D721Med (cell line): ENCODE measurements at regions not wholly inside any gene's neighbourhood (a gene's known extent, or its start where the extent isn't known, plus 50 kb on each side); places are given as distances from the start of the nearest gene placed in this dataset.

ENCODE experiments used
- DNase-seq: peaks from one replicate; pipeline ENCODE4 v3.0.0; 2011; ENCODE audit warnings: low spot score; ENCODE audit not compliant: insufficient read length
- FAIRE-seq: peaks from 2 replicates; lab custom pipeline; 2011; peaks lifted over from hg19 to GRCh38; lab: Jason Lieb, UNC
- TF ChIP-seq, protein P1 (sequence below): IDR thresholded peaks from 2 replicates; pipeline ENCODE4 v1.5.1; 2012; ENCODE audit warnings: mild to moderate bottlenecking, control low read depth; ENCODE audit not compliant: insufficient read depth; ENCODE audit errors: missing control alignments

GRCh38 chr3:43198791-43199644, 87.3 kb upstream of the SNRK start:
- DNase-seq: no peak
- TF ChIP-seq, protein P1, sequence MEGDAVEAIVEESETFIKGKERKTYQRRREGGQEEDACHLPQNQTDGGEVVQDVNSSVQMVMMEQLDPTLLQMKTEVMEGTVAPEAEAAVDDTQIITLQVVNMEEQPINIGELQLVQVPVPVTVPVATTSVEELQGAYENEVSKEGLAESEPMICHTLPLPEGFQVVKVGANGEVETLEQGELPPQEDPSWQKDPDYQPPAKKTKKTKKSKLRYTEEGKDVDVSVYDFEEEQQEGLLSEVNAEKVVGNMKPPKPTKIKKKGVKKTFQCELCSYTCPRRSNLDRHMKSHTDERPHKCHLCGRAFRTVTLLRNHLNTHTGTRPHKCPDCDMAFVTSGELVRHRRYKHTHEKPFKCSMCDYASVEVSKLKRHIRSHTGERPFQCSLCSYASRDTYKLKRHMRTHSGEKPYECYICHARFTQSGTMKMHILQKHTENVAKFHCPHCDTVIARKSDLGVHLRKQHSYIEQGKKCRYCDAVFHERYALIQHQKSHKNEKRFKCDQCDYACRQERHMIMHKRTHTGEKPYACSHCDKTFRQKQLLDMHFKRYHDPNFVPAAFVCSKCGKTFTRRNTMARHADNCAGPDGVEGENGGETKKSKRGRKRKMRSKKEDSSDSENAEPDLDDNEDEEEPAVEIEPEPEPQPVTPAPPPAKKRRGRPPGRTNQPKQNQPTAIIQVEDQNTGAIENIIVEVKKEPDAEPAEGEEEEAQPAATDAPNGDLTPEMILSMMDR: no peak
- no peak for FAIRE-seq

- DNase-seq: no peak
- TF ChIP-seq, protein P1: no peak
Observed at GRCh38 chr3:43198301-43198700, 88.0 kb upstream of the SNRK start.

DNA sequence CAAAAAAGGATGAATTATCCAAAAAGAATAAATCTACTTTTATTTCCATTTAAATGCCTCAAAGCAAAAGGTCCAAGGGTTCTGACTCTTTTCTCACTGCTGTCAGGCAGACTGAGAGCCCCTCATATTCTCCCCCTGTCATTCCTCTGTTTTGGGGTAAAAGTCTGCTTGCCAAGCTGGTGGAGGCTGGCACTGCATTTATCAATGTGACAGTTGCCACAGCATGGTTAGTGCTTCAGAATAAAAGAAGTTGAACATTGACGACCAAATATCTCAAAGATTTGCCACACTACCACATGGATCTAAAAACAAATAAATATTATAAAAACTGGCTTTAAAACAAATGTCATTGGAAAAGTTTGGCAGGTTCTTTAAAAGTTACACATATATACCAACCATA, 89.2 kb upstream of the SNRK start:
- TF ChIP-seq, protein P1: no peak
- FAIRE-seq: no peak
- DNase-seq: no peak

More at GRCh38 chr3:43198301-43198700, 88.0 kb upstream of the SNRK start:
- FAIRE-seq: no peak

DNA sequence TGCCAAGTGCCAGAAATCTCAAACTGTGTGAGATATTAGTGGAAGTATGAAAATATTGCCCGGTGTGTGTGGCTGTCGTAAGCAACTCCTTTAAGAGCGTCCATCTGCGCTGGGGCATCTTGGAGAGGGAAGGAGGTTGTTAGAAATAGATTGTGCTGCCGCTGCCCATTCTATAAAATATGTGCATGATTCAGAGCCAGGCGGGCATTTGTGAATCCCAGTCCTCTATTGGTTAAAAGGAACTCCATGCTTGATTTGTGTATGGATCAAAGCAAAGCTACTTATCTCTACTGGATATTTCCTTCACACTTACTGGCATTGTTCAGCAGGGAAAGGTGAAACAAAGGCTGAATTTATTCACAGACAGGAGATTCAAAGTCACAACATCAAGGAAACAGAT, 89.6 kb upstream of the SNRK start:
- DNase-seq (no peak), FAIRE-seq (no peak)
- TF ChIP-seq, protein P1: no peak

DNA sequence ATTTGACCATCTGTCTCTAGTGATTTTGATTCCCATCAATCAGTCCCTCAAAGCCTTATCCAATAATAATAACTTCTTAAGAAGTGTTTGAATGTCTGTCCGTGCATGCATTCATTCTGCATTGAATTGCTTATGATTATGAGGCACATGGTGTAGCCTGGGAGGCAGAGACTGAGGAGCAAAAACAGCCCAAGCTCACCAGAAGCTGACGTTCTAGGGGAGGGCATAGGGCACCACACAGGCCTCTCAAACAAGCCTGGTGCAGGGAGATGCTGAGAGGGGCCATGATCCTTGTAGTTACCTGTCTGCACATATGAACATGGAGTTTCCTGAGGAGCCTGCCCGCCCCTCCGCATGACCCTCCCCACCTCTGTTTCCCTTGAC, 89.2 kb upstream of the POMGNT2 start:
- FAIRE-seq (no peak), DNase-seq (no peak)
- TF ChIP-seq, protein P1: no peak

GRCh38 chr3:43194490-43195114, 88.7 kb upstream of the POMGNT2 start:
- FAIRE-seq: no peak
- TF ChIP-seq, protein P1: no peak
- DNase-seq: no peak

DNA sequence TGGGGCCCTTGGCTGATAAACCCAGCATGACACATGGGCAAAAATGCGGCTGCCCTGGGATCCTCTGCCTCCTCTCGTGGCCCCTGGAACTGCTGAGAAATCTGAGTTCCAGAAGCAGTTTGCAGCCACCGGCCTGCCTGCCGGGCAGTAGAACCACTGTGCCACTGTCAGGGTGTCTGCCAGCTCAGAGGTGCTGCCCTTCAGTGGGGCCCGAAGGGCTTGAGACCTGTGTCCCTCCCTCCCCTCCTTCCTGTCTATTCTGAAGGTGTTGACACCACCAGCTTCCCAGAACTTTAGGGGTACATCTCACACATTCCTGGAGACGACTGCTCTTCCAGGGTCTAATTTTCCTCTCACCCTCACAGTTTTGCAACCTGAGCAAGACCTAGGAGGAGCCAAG, 88.2 kb upstream of the POMGNT2 start:
- DNase-seq (no peak), FAIRE-seq (no peak)
- TF ChIP-seq, protein P1: no peak
